CD14-positive monocyte (primary cell): ENCODE measurements at regions not wholly inside any gene's neighbourhood (a gene's known extent, or its start where the extent isn't known, plus 50 kb on each side); places are given as distances from the start of the nearest gene placed in this dataset.

Experiments used
- DNase-seq, 3 donors: peaks; one replicate each; pipeline ENCODE4 v3.0.0-alpha.2; 2011 to 2022
- H2AFZ ChIP-seq: 2 replicates; pipeline ENCODE4 v1.6.0; 2012; ENCODE audit warnings: mild to moderate bottlenecking, low read depth, low read length, inconsistent platforms; ENCODE audit not compliant: insufficient read depth, poor library complexity, severe bottlenecking
- H3K27ac ChIP-seq, 2 donors: 1 replicate in 1 of 2; 2 replicates in 1 of 2; pipeline ENCODE4 v1.5.1; 2012 to 2013; ENCODE audit warnings: low read length in 2 of 2, control low read depth in 1 of 2, inconsistent platforms in 1 of 2, low read depth in 1 of 2, mild to moderate bottlenecking in 1 of 2
- H3K27me3 ChIP-seq, 2 donors: one replicate each; pipeline versions ENCODE4 v1.6.0 to v1.6.1; 2011 to 2013; ENCODE audit warnings: low read length in 2 of 2; ENCODE audit not compliant: control insufficient read depth in 2 of 2, insufficient read depth in 2 of 2
- H3K36me3 ChIP-seq, 2 donors: replicated peaks in 1 of 2; 1 replicate in 1 of 2; 2 replicates in 1 of 2; pipeline versions ENCODE4 v1.5.1 to v1.6.1; 2012 to 2013; ENCODE audit warnings: low read length in 2 of 2, control low read depth in 1 of 2, inconsistent platforms in 1 of 2, mild to moderate bottlenecking in 1 of 2; ENCODE audit not compliant: insufficient read depth in 2 of 2, control insufficient read depth in 1 of 2
- H3K4me1 ChIP-seq, 2 donors: 1 replicate in 1 of 2; 2 replicates in 1 of 2; pipeline versions ENCODE4 v1.5.1 to v1.6.1; 2012 to 2013; ENCODE audit warnings: low read length in 2 of 2, control low read depth in 1 of 2, inconsistent platforms in 1 of 2, mild to moderate bottlenecking in 1 of 2, moderate library complexity in 1 of 2; ENCODE audit not compliant: insufficient read depth in 2 of 2, control insufficient read depth in 1 of 2
- H3K4me2 ChIP-seq: replicated peaks from 2 replicates; pipeline ENCODE3; 2012; ENCODE audit warnings: low read length, moderate library complexity, mild to moderate bottlenecking; ENCODE audit not compliant: poor library complexity, severe bottlenecking; ENCODE audit errors: extremely low read depth
- H3K4me3 ChIP-seq, 3 experiments: fragments of 200-600 bp in 1 of 3; sonication (generic) in 1 of 3; replicated peaks in 1 of 3; 1 replicate in 2 of 3; 2 replicates in 1 of 3; pipeline ENCODE4 v1.5.1; 2011 to 2013; ENCODE audit warnings: low read length in 3 of 3, mild to moderate bottlenecking in 3 of 3, control low read depth in 2 of 3, low read depth in 2 of 3, inconsistent platforms in 1 of 3, moderate library complexity in 1 of 3
- H3K79me2 ChIP-seq: 2 replicates; pipeline ENCODE4 v1.6.0; 2012; ENCODE audit warnings: mild to moderate bottlenecking, control low read depth, inconsistent platforms, low read length, moderate library complexity; ENCODE audit not compliant: insufficient read depth
- H3K9ac ChIP-seq: 2 replicates; pipeline ENCODE4 v1.6.0; 2017; ENCODE audit warnings: low read length, mild to moderate bottlenecking; ENCODE audit not compliant: insufficient read depth, poor library complexity, severe bottlenecking
- H3K9me3 ChIP-seq, 2 donors: replicated peaks in 1 of 2; 1 replicate in 1 of 2; 2 replicates in 1 of 2; pipeline versions ENCODE4 v1.5.1 to v1.6.1; 2012 to 2013; ENCODE audit warnings: low read length in 2 of 2, control low read depth in 1 of 2; ENCODE audit not compliant: control insufficient read depth in 1 of 2, insufficient read depth in 1 of 2
- H4K20me1 ChIP-seq: 2 replicates; pipeline ENCODE4 v1.6.0; 2012; ENCODE audit warnings: mild to moderate bottlenecking, low read length, control low read depth, moderate library complexity; ENCODE audit not compliant: insufficient read depth
- H3K27ac Mint-ChIP-seq, 7 donors: one replicate each; pipeline ENCODE4 v1.8.0; 2020; ENCODE audit warnings: mild to moderate bottlenecking in 7 of 7, mixed read lengths in 7 of 7, moderate library complexity in 6 of 7, inconsistent platforms in 2 of 7
- H3K27me3 Mint-ChIP-seq, 3 donors: one replicate each; pipeline ENCODE4 v1.8.0; 2021 to 2022; ENCODE audit warnings: low read depth in 3 of 3, mild to moderate bottlenecking in 3 of 3, mixed read lengths in 3 of 3, moderate library complexity in 3 of 3, inconsistent platforms in 1 of 3
- H3K36me3 Mint-ChIP-seq, 2 donors: one replicate each; pipeline ENCODE4 v1.8.0; 2020; ENCODE audit warnings: mixed read lengths in 2 of 2, inconsistent platforms in 1 of 2, mild to moderate bottlenecking in 1 of 2
- H3K4me1 Mint-ChIP-seq: one replicate; pipeline ENCODE4 v1.8.0; 2020; ENCODE audit warnings: mild to moderate bottlenecking, mixed read lengths
- H3K4me3 Mint-ChIP-seq, 2 donors: one replicate each; pipeline ENCODE4 v1.8.0; 2020; ENCODE audit warnings: mild to moderate bottlenecking in 2 of 2, mixed read lengths in 2 of 2, moderate library complexity in 1 of 2
- H3K9me3 Mint-ChIP-seq, 7 donors: one replicate each; pipeline ENCODE4 v1.8.0; 2020 to 2022; ENCODE audit warnings: mixed read lengths in 7 of 7, mild to moderate bottlenecking in 6 of 7, moderate library complexity in 6 of 7, inconsistent platforms in 2 of 7
- WGBS: methylation state at CpG from one replicate; pipeline ENCODE4 v1.1.5; 2013; ENCODE audit warnings: missing lambda C conversion rate; ENCODE audit not compliant: insufficient coverage; 5-methylcytosine and 5-hydroxymethylcytosine counted together
- intact Hi-C, 2 donors: fragments of 100-400 bp; cut with micrococcal nuclease; formaldehyde crosslinking; loops; one replicate each; pipeline versions ENCODE4 v1.15.0 to v1.15.1; 2023
- TF ChIP-seq, protein P1 (sequence below): fragments of 200-600 bp; IDR thresholded peaks from one replicate; pipeline ENCODE4 v1.8.0; 2022; ENCODE audit warnings: antibody characterized with exemption, mild to moderate bottlenecking

- TF ChIP-seq, protein P1, sequence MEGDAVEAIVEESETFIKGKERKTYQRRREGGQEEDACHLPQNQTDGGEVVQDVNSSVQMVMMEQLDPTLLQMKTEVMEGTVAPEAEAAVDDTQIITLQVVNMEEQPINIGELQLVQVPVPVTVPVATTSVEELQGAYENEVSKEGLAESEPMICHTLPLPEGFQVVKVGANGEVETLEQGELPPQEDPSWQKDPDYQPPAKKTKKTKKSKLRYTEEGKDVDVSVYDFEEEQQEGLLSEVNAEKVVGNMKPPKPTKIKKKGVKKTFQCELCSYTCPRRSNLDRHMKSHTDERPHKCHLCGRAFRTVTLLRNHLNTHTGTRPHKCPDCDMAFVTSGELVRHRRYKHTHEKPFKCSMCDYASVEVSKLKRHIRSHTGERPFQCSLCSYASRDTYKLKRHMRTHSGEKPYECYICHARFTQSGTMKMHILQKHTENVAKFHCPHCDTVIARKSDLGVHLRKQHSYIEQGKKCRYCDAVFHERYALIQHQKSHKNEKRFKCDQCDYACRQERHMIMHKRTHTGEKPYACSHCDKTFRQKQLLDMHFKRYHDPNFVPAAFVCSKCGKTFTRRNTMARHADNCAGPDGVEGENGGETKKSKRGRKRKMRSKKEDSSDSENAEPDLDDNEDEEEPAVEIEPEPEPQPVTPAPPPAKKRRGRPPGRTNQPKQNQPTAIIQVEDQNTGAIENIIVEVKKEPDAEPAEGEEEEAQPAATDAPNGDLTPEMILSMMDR: no peak
- peaks cover 2 to 16% (median 7%) of the 10 kb centered on the region in 7 donors for H3K9me3 Mint-ChIP-seq
- H3K36me3 ChIP-seq: no peaks in the 10 kb centered on the region
Measured at GRCh38 chr5:15992918-15993317, 186.7 kb downstream of the MARCHF11 start.

DNA sequence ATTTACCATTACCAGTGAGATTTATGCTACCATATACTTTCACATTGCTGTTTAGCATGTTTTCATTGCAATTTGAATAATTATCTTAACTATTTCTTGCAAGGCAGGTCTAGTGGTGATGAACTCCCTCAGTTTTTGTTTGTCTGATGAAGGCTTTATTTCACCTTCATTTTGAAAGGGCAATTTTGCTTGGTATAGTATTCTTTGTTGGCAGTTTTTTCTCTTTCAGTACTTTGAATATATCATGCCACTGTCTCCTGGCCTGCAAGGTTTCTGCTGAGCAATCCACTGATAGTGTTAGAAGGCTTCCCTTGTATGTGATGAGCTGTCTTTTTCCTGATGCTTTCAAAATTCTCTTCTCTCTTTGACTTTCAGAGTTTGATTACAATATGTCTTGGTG is 188.0 kb downstream of the MARCHF11 start:
- Histone ChIP-seq H3K9me3 (peaks cover 9 to 12% of the 10 kb centered on the region in 2 donors), H3K4me2 (no peak overlapping the region), H3K9ac (no peak overlapping the region), H3K36me3 (no peaks in the 10 kb centered on the region), H3K27me3 (no peaks in the 10 kb centered on the region), H3K27ac (no peak overlapping the region), H4K20me1 (no peaks in the 10 kb centered on the region), H2AFZ (no peak overlapping the region), H3K4me3 (no peak overlapping the region), H3K79me2 (no peaks in the 10 kb centered on the region), H3K4me1 (no peaks in the 10 kb centered on the region)
- TF ChIP-seq, protein P1: no peak
- DNase-seq: no peak
- Mint-ChIP-seq H3K4me3 (no peak overlapping the region), H3K27ac (no peak overlapping the region), H3K9me3 (peaks cover 2 to 16% (median 10%) of the 10 kb centered on the region in 7 donors), H3K27me3 (no peaks in the 10 kb centered on the region), H3K4me1 (no peaks in the 10 kb centered on the region), H3K36me3 (no peaks in the 10 kb centered on the region)
- intact Hi-C loops: no loop called here

More at GRCh38 chr5:15992918-15993317, 186.7 kb downstream of the MARCHF11 start:
- Histone ChIP-seq H3K27ac (no peak overlapping the region), H3K4me2 (no peak overlapping the region), H2AFZ (no peak overlapping the region), H3K27me3 (no peaks in the 10 kb centered on the region), H3K4me3 (no peak overlapping the region), H4K20me1 (no peaks in the 10 kb centered on the region), H3K79me2 (no peaks in the 10 kb centered on the region), H3K9me3 (peaks cover 9 to 12% of the 10 kb centered on the region in 2 donors), H3K9ac (no peak overlapping the region), H3K4me1 (no peaks in the 10 kb centered on the region)
- H3K4me3 Mint-ChIP-seq: no peak overlapping the region
- H3K27me3 Mint-ChIP-seq: no peaks in the 10 kb centered on the region
- DNase-seq: no peak
- no peaks in the 10 kb centered on the region for H3K36me3 Mint-ChIP-seq
- H3K4me1 Mint-ChIP-seq: no peaks in the 10 kb centered on the region
- intact Hi-C loops: no loop called here
- no peak overlapping the region for H3K27ac Mint-ChIP-seq
- WGBS: no CpG with 5 or more reads among the region's 2 CpGs
